Vagina (tissue), 2 donors: ENCODE measurements at regions not wholly inside any gene's neighbourhood (a gene's known extent, or its start where the extent isn't known, plus 50 kb on each side); places are given as distances from the start of the nearest gene placed in this dataset.

ENCODE experiments used
- CTCF ChIP-seq, 3 experiments: fragments of 450-650 bp in 2 of 3; fragments of 200-600 bp in 1 of 3; sonication (generic) in 1 of 3; IDR thresholded peaks; one replicate each; pipeline ENCODE4 v1.5.1; 2017 to 2019; ENCODE audit warnings: antibody characterized with exemption in 3 of 3, mild to moderate bottlenecking in 2 of 3, moderate library complexity in 2 of 3
- POLR2A ChIP-seq, 2 donors: fragments of 450-650 bp; IDR thresholded peaks; one replicate each; pipeline ENCODE4 v1.6.1; 2017; ENCODE audit warnings: antibody characterized with exemption in 2 of 2, mild to moderate bottlenecking in 2 of 2, moderate library complexity in 2 of 2

GRCh38 chr9:74391816-74392215, 105.3 kb upstream of the RORB start:
- no peak for TF ChIP-seq POLR2A (IDR thresholded peaks at IDR 0.05)
- no peak for TF ChIP-seq CTCF (IDR thresholded peaks at IDR 0.05)
